HG03196 (cell line): ENCODE measurements at regions not wholly inside any gene's neighbourhood (a gene's known extent, or its start where the extent isn't known, plus 50 kb on each side); places are given as distances from the start of the nearest gene placed in this dataset.
"Not testable (repeated sequence)": the region's sequence is repeated elsewhere in the genome, so short reads cannot be mapped to it uniquely, and the experiment has no call there.

ENCODE experiments used
- ATAC-seq: cut with Tn5 transposase; IDR thresholded peaks from one replicate; pipeline ENCODE4 v1.9.1; 2021; ENCODE audit not compliant: unreplicated experiment

GRCh38 chr6:19712998-19713397, 124.2 kb upstream of the ID4 start:
- ATAC-seq: no peak

GRCh38 chr6:19713411-19713810, 123.8 kb upstream of the ID4 start:
- no peak for ATAC-seq

GRCh38 chr6:19713984-19714383, 123.2 kb upstream of the ID4 start:
- no peak for ATAC-seq

- ATAC-seq: no peak
These were observed 122.6 kb upstream of the ID4 start for GRCh38 chr6:19714434-19715166.

- ATAC-seq: no peak
These were observed 122.0 kb upstream of the ID4 start for GRCh38 chr6:19715167-19715551.

GRCh38 chr6:19719691-19720128, 117.5 kb upstream of the ID4 start:
- ATAC-seq: no peak

GRCh38 chr6:19721766-19722377, 115.3 kb upstream of the ID4 start:
- no peak for ATAC-seq

GRCh38 chr6:19722999-19723398, 114.2 kb upstream of the ID4 start:
- no peak for ATAC-seq

GRCh38 chr6:19723545-19723944, 113.6 kb upstream of the ID4 start:
- no peak for ATAC-seq

GRCh38 chr6:19725436-19725835, 111.7 kb upstream of the ID4 start:
- not testable (repeated sequence) for ATAC-seq

- no peak for ATAC-seq
These were observed 105.9 kb upstream of the ID4 start for GRCh38 chr6:19731282-19731681.

GRCh38 chr6:19734061-19734460, 103.1 kb upstream of the ID4 start:
- no peak for ATAC-seq

- ATAC-seq: no peak
These were observed 102.7 kb upstream of the ID4 start for GRCh38 chr6:19734519-19734918.

- ATAC-seq: no peak
These were observed 101.1 kb upstream of the ID4 start for GRCh38 chr6:19736066-19736465.

GRCh38 chr6:19738010-19738409, 99.2 kb upstream of the ID4 start:
- no peak for ATAC-seq

GRCh38 chr6:19749722-19750121, 87.4 kb upstream of the ID4 start:
- ATAC-seq: no peak

- no peak for ATAC-seq
These were observed 84.4 kb upstream of the ID4 start for GRCh38 chr6:19752746-19753145.

- ATAC-seq: no peak
These were observed 83.3 kb upstream of the ID4 start for GRCh38 chr6:19753826-19754225.

- ATAC-seq: no peak
These were observed 82.5 kb upstream of the ID4 start for GRCh38 chr6:19754686-19755085.

- ATAC-seq: no peak
These were observed 82.0 kb upstream of the ID4 start for GRCh38 chr6:19755181-19755580.

GRCh38 chr6:19757036-19757435, 80.1 kb upstream of the ID4 start:
- no peak for ATAC-seq

GRCh38 chr6:19759117-19759880, 77.9 kb upstream of the ID4 start:
- ATAC-seq: no peak
